Uterus (tissue), 2 donors: ENCODE measurements at regions not wholly inside any gene's neighbourhood (a gene's known extent, or its start where the extent isn't known, plus 50 kb on each side); places are given as distances from the start of the nearest gene placed in this dataset.

Experiments
- CTCF ChIP-seq, 4 experiments: fragments of 200-600 bp in 2 of 4; fragments of 450-650 bp in 2 of 4; sonication (generic) in 2 of 4; IDR thresholded peaks; one replicate each; pipeline ENCODE4 v1.5.1; 2016 to 2019; ENCODE audit warnings: antibody characterized with exemption in 4 of 4, mild to moderate bottlenecking in 2 of 4, moderate library complexity in 1 of 4
- POLR2A ChIP-seq, 2 donors: fragments of 450-650 bp; IDR thresholded peaks; one replicate each; pipeline ENCODE4 v1.6.1; 2016; ENCODE audit warnings: antibody characterized with exemption in 2 of 2, mild to moderate bottlenecking in 1 of 2, moderate library complexity in 1 of 2

DNA sequence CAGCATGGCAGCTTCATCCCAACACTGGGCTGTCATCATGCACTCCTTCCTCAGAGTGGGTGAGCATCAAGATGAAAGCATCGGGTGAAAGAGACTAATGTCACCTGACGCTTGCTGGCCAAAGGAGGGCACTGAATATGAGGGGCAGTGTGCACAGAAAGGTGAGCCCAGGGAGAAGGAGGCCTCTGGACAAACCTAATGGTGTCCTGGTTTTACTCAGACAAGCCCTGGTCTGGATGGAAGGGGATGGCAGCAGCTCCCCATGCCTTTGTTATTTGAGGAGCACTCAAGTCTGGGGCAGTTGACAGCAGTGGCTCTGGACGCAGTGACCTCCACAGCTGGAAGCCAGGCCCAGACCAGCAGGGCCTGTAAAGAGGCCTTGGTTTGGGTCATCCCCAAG, 209.7 kb downstream of the SMAD2 start:
- TF ChIP-seq CTCF (IDR thresholded peaks at IDR 0.05) (no peak), POLR2A (IDR thresholded peaks at IDR 0.05) (no peak)
